GM18870 (cell line): ENCODE measurements at regions not wholly inside any gene's neighbourhood (a gene's known extent, or its start where the extent isn't known, plus 50 kb on each side); places are given as distances from the start of the nearest gene placed in this dataset.
"Not testable (repeated sequence)": the region's sequence is repeated elsewhere in the genome, so short reads cannot be mapped to it uniquely, and the experiment has no call there.

Experiments used
- ATAC-seq: cut with Tn5 transposase; IDR thresholded peaks from one replicate; pipeline ENCODE4 v1.9.1; 2021; ENCODE audit warnings: moderate library complexity; ENCODE audit not compliant: unreplicated experiment

DNA sequence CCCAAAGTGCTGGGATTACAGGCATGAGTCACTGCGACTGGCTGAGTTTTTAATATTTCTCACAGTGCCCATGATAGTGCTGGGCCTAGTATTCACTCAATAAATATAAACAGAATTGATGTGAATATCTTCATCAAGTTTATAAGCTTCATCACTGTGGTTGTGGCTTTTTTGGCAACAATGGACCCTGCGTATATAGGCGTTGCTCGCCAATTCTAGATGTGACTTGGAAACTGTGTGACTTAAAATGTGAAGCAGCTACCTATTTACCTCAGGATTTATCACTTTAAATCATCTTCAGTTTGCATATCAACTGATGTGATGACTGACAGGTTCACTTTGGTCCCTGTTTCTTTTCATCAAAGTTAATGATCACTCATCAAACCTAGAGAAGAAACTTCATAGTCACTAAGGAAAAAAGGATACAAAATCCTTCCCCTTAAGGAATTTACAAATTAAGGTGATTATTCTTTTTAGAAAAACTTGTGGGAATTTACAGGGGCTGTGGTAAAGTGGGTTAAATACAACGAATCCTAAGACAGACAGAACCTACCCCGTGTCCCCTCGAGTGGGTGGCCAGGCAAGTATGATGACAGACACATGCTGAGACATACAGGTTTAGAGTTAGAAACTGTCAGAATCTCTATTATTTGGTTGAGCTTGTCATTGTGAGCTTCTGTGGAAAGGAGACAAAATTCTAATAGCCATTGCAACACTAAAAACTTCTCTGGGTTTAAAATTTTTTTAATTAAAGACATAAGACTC, 101.3 kb downstream of the AKAP11 start:
- ATAC-seq = no peak

DNA sequence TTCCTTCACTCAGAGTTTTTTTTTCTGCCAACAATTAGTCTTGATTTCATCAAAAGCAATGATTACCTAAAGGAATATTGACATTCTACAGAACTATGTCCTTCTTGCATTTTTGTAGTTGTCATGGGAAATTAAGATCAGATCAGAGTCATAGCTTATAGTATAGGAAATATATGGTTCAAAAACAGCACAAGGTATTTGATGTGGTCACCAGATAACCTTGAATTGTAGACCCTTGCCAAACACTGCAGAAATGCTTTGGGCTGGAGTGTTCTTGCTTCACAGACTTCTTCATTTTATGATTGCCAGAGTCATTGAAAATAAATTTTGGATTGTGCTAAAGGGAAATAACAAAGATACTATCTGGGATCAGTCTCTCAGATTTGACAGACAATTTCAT, 103.7 kb downstream of the AKAP11 start:
- ATAC-seq = no peak

GRCh38 chr13:42377640-42378382, 105.9 kb downstream of the AKAP11 start:
- ATAC-seq = peak; percentile 87

DNA sequence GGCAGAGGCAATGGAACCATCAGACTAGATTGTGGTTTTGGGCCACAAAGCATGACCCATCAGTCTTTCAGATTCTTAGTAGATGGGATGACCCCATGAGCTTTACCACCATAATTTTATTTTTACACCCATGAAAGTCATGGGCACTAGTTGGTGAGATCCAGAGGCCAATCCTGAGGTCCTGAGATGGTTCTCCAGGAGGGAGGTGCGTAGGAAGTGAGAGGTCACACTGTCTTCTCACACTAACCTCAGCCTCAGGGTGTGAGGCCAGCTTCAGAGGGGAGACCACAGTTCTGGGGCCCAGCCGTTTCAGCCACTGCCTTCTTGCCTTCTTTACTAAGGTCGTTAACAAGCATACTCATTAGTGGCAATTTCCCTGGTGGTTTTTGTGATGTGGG, 106.4 kb downstream of the AKAP11 start:
- peak; percentile 26 for ATAC-seq

DNA sequence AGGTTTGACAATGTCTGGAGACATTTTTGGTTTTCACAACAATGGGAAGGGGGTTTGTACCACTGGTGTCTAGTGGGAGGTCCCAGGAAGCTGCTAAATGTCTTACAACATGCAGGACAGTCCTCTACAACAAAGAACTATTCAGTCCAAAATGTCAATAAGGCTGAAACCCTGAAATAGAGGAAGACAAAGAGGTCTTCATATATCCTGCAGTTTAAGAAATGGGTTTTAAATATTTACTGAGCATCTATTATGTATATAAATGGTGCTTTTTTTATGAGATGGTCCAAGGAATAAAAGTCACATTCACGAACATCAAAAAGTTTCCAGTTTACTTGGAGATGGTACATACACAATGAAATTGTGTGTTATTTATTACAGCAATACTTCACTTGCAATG, 107.3 kb downstream of the AKAP11 start:
- no peak for ATAC-seq

- ATAC-seq = no peak
Measured at GRCh38 chr13:42380420-42381164, 108.6 kb downstream of the AKAP11 start.

DNA sequence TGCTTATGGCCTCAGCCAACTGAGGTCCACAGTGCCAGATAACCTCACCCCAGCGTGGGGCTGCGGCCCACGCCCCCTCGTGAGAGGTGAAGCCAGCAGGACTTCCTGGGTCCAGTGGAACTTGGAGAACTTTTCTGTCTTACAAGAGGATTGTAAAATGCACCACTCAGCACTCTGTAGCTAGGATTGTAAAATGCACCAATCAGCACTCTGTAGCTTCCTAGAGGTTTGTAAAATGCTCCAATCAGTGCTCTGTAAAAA, 109.1 kb downstream of the AKAP11 start:
- ATAC-seq = no peak

- ATAC-seq = not testable (repeated sequence)
Measured at GRCh38 chr13:42381426-42381825, 109.5 kb downstream of the AKAP11 start.

DNA sequence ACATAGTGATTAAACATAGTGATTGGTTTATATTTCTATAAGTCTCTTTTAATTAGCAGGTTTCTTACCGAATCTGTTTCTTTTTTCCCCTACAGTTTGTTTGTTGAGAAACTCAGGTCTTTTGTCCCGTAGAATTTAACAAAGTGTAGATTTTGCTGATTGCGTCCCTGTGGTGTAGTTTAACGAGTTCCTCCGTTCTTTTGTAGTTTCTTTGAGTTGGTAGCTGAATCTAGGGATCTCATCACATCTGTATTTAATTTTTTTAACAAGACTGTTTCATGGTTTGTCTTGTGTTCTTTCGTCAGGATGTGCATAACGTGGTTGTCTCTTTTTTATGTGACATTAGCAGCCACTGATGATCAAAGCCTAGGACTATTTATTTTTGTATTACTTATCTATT, 111.1 kb downstream of the AKAP11 start:
- ATAC-seq = no peak

DNA sequence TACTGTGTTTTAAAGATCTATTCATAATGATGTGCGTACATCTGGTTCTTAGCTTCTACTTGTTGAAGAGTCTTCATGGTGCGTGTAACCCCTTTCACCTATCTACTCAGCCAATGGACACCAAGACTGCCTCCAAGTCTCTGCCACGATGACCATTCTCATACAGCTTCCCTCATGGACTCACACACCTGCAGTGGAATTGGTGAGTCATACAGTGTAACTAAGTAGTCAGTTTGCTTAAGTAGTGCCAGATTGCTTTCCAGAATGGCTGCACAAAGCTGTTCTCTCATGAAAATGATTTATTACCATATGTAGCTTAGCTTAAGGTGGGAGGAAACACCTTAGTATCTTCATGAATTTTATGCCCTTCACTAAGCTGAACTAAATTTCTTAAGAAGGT, 112.3 kb downstream of the AKAP11 start:
- no peak for ATAC-seq

DNA sequence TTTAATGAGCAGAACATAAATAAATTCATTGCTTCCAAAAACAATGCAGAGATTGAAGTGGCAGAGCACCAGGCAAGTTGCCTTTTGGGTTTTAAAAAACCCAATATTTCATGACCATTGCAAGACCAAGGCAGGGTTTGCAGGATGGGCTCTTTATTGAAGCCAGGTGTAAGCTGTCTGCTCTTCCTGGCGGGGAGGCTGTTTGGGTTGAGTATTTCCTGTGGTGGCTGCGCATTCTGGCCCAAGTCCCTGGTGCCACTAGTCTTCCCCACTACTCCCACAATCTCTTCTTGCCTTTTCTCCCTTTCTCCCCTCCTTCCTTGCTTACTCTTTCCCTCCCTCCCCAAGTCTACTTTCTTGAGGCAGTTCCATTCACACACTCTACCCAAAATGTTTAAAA, 116.4 kb downstream of the AKAP11 start:
- no peak for ATAC-seq

GRCh38 chr13:42389041-42389440, 117.1 kb downstream of the AKAP11 start:
- ATAC-seq = no peak

- no peak for ATAC-seq
Measured at GRCh38 chr13:42392180-42392579, 120.2 kb downstream of the AKAP11 start.

GRCh38 chr13:42392716-42393572, 121.0 kb downstream of the AKAP11 start:
- no peak for ATAC-seq

DNA sequence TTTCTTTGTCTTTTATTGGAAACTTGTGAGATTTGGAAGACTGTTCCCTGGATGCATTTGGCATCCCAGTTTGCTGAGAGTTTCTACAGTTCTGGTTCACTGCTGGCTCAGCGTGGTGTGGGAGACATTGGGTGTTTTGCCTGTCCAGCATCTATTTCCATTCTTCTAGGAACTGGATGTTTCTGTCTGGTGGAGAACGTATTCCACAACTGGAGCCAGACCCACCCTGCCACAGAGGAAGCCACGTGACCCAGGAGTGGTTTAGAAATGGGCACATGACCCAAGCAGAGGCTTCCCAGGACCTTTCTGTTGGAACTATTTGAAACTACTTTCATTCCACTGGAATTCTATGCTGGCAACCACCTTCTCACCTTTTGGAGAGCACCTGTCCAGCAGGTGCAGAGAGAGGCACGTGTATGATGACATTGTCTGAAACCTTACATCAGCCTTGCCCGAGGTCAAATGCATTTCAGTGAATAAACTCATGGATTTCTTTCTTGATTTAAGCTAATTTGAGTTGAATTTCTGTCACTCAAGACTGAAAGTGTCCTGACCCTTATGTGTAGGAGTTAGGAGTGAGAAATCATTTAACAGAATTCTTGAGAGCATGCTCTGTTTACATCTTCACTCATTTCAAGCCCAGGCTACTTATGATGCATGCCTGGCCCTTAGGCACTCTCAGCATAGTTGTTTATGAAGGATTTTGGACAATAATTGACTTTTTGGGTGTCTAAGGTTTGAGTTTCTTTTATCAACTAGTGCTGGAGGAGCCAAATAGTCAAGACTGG, 121.8 kb downstream of the AKAP11 start:
- peak; percentile 40 for ATAC-seq

GRCh38 chr13:42394361-42394708, 122.4 kb downstream of the AKAP11 start:
- ATAC-seq = no peak

DNA sequence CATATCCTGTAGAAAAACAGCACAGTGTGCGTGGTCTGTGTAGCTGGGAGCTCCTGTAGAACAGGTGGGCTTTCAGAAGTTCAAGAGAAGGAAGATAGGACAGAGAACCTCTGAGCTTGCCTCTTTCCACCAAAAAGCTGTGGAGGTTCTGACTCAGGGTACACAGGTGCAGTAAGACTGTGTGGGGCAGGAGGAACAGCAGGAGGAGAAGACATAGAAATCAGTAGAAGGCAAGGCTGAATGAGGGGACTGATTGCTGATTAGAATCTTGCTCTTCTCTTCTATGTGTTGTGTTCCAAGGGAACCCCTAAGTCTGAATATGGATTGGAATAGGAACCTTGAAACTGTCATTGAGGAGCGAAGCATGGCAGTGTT, 122.7 kb downstream of the AKAP11 start:
- no peak for ATAC-seq

DNA sequence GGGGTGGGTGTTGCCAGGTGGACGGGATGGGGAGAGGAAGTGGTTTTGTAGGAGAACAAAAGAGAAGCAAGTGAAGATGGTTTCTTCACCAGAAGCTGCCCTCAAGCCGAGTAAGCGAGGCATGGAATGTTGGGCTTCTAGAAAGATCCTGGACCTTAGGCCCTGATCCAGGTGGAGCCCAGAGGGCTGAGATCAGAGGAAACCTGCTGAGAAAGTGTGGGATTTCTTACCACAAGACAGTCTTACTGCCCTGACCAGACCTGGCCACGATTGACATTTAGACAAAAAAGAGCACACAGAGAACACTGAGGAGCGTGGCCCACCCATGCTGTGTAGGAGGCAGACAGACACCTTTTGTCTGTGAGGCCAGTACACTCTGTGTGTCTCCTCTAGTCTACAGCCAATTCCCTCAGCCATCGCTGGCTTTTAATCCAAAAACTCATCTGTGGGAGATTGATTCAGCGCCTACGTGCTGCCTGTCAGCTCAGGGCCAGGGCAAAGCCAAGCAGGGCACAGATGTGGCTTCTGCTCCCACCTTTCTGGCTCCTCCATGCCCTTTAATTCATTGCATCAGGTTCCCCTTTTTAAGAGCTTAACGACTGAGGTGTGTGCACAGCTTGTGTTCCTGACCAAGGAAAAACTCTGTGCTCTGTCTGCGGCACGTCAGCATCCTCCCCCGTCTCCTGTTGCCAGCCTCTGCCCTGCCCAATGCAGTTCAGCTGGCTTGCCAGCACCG, 123.3 kb downstream of the AKAP11 start:
- no peak for ATAC-seq

GRCh38 chr13:42396501-42396900, 124.5 kb downstream of the AKAP11 start:
- no peak for ATAC-seq
